Ishikawa (cell line): ENCODE measurements at regions not wholly inside any gene's neighbourhood (a gene's known extent, or its start where the extent isn't known, plus 50 kb on each side); places are given as distances from the start of the nearest gene placed in this dataset.

Experiments
- CEBPB ChIP-seq: IDR thresholded peaks from 2 replicates; pipeline ENCODE4 v1.6.1; 2012
- CREB1 ChIP-seq: IDR thresholded peaks from 2 replicates; pipeline ENCODE4 v1.6.1; 2012; ENCODE audit warnings: low read depth
- EGR1 ChIP-seq: IDR thresholded peaks from 2 replicates; pipeline ENCODE4 v1.6.1; 2012
- EP300 ChIP-seq: IDR thresholded peaks from 2 replicates; pipeline ENCODE4 v1.6.1; 2012; ENCODE audit warnings: borderline replicate concordance
- FOXM1 ChIP-seq: IDR thresholded peaks from 2 replicates; pipeline ENCODE4 v1.6.1; 2012; ENCODE audit warnings: low read depth, borderline replicate concordance
- NFIC ChIP-seq: IDR thresholded peaks from 2 replicates; pipeline ENCODE4 v1.6.1; 2012
- RAD21 ChIP-seq: IDR thresholded peaks from 2 replicates; pipeline ENCODE4 v1.6.1; 2012; ENCODE audit warnings: low read depth
- TAF1 ChIP-seq: IDR thresholded peaks from 2 replicates; pipeline ENCODE4 v1.6.1; 2012; ENCODE audit warnings: low read depth, mild to moderate bottlenecking
- TEAD4 ChIP-seq: IDR thresholded peaks from 2 replicates; pipeline ENCODE4 v1.6.1; 2012
- YY1 ChIP-seq: IDR thresholded peaks from 2 replicates; pipeline ENCODE4 v1.6.1; 2012; ENCODE audit warnings: low read depth
- ZBTB7A ChIP-seq: IDR thresholded peaks from 2 replicates; pipeline ENCODE4 v1.6.1; 2012; ENCODE audit warnings: low read depth
- TF ChIP-seq, protein P1 (sequence below): IDR thresholded peaks from 2 replicates; pipeline ENCODE4 v1.6.1; 2012
- TF ChIP-seq, protein P2 (sequence below): IDR thresholded peaks from 2 replicates; pipeline ENCODE4 v1.6.1; 2012; ENCODE audit warnings: low read depth, mild to moderate bottlenecking
- TF ChIP-seq, protein P3 (sequence below): IDR thresholded peaks from 2 replicates; pipeline ENCODE4 v1.6.1; 2012

DNA sequence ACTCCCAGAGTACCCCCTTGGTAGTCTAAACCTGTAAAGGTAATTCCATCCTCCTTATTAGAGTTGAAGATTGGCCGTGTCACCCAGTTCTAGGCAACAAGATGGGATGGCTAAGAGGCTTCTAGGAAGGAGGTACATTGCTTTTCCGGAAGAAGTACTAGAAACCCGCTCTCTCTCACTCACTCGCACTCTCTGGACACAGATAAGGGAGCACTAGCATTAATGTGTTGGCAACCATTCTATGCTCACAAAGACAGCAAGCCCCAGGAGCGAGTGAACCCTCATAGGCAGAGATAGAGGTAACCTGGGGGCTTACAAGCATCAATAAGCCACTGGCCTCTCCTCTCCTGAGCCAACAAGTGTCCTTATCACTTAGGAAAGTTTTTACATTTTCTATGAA, 503.2 kb upstream of the JARID2 start:
- TF ChIP-seq TAF1, result no peak
- no peak for TF ChIP-seq CEBPB
- no peak for TF ChIP-seq EP300
- no peak for TF ChIP-seq ZBTB7A
- TF ChIP-seq NFIC, result no peak
- no peak for TF ChIP-seq YY1
- TF ChIP-seq TEAD4, result no peak
- TF ChIP-seq, protein P1, sequence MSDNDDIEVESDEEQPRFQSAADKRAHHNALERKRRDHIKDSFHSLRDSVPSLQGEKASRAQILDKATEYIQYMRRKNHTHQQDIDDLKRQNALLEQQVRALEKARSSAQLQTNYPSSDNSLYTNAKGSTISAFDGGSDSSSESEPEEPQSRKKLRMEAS, result no peak
- TF ChIP-seq RAD21, result no peak
- TF ChIP-seq, protein P2, sequence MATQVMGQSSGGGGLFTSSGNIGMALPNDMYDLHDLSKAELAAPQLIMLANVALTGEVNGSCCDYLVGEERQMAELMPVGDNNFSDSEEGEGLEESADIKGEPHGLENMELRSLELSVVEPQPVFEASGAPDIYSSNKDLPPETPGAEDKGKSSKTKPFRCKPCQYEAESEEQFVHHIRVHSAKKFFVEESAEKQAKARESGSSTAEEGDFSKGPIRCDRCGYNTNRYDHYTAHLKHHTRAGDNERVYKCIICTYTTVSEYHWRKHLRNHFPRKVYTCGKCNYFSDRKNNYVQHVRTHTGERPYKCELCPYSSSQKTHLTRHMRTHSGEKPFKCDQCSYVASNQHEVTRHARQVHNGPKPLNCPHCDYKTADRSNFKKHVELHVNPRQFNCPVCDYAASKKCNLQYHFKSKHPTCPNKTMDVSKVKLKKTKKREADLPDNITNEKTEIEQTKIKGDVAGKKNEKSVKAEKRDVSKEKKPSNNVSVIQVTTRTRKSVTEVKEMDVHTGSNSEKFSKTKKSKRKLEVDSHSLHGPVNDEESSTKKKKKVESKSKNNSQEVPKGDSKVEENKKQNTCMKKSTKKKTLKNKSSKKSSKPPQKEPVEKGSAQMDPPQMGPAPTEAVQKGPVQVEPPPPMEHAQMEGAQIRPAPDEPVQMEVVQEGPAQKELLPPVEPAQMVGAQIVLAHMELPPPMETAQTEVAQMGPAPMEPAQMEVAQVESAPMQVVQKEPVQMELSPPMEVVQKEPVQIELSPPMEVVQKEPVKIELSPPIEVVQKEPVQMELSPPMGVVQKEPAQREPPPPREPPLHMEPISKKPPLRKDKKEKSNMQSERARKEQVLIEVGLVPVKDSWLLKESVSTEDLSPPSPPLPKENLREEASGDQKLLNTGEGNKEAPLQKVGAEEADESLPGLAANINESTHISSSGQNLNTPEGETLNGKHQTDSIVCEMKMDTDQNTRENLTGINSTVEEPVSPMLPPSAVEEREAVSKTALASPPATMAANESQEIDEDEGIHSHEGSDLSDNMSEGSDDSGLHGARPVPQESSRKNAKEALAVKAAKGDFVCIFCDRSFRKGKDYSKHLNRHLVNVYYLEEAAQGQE, result no peak
- TF ChIP-seq CREB1, result no peak
- TF ChIP-seq, protein P3, sequence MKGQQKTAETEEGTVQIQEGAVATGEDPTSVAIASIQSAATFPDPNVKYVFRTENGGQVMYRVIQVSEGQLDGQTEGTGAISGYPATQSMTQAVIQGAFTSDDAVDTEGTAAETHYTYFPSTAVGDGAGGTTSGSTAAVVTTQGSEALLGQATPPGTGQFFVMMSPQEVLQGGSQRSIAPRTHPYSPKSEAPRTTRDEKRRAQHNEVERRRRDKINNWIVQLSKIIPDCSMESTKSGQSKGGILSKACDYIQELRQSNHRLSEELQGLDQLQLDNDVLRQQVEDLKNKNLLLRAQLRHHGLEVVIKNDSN, result no peak
- no peak for TF ChIP-seq FOXM1
- no peak for TF ChIP-seq EGR1
